ENCODE measurements at regions not wholly inside any gene's neighbourhood (a gene's known extent, or its start where the extent isn't known, plus 50 kb on each side); places are given as distances from the start of the nearest gene placed in this dataset.
"Not testable (repeated sequence)": the region's sequence is repeated elsewhere in the genome, so short reads cannot be mapped to it uniquely, and the experiment has no call there.

DNA sequence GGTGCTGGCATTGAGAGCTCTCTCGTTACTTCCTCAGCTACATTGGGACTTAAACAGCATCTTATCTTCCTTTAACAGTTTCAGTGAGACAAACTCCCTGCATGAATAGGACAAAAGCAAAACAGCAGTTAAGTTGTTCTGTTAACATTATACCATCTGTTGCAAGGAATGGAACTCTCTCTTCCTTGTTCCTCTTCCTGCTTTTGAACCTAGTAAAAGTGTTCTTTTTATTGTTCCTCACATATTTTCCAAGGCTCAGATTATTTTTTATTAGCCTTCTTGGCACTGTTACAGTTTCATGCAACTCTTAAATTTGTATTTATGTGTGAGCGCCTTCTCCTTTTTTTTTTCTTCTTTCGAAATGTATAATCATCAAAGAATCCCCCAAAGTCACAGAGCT, 202.6 kb upstream of the UFM1 start:
- DNase-seq (ENCODE audit: low read depth) = no peak

DNA sequence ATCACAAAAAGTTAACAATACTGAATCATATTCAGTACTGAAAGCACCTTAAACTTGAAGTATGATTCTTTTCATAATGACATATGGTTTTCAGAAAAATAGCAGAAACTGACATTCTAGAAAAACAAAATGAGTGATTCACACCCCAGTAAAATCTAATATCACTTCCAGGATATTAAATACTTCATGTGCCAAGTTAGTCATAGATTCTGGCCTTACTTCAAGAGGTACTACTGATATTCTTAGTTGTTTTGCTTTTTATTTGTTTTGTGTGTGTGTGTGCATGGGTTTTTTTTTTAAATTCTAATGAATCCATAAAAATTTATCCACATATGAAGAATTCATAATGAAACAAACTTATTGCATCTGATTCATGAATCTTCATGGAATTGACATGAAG, 207.9 kb upstream of the UFM1 start:
- no peak for DNase-seq (ENCODE audit: low read depth)

- DNase-seq (ENCODE audit: low read depth) = no peak
These were observed 214.1 kb upstream of the UFM1 start for GRCh38 chr13:38135592-38135991.

GRCh38 chr13:38121267-38121666, 228.4 kb upstream of the UFM1 start:
- no peak for DNase-seq (ENCODE audit: low read depth)

DNA sequence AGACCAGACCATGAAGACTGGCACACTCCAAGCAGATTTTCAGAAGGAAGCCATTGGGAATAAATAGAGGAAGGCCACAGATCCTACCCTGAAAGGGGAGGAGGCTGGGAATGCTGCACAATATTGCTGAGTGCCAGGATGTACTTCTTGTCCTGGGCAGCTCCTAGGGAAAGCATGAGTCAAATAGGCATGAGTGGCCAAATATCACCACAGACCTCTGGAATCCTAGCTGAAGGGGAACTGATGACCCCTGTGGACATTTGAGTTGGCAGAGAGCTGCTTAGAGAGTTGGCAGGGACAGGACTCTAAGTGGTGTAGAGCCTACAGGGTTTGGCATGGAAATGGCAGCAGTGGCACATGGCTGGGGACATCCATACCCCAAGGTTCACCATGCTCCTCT, 234.3 kb upstream of the TRPC4 start:
- DNase-seq (ENCODE audit: low read depth) = no peak

DNA sequence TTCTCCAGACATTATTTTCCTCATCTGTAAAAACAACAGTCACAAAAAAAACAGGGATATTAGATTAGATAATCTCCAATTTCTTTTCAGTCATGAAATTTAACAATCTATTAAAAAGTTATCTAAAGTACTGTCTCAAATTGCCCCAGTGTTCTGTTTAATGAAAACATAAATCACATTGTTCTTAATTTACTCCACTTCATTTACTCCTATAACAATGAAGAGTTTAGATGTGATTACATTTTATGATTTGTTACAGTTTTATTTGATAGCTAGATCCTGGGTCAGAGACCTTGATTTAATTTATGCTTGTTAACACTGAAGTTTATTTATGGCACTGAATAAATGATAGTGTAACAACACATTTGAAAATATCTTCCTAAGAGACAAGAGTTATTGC, 230.2 kb upstream of the TRPC4 start:
- DNase-seq (ENCODE audit: low read depth) = no peak

DNA sequence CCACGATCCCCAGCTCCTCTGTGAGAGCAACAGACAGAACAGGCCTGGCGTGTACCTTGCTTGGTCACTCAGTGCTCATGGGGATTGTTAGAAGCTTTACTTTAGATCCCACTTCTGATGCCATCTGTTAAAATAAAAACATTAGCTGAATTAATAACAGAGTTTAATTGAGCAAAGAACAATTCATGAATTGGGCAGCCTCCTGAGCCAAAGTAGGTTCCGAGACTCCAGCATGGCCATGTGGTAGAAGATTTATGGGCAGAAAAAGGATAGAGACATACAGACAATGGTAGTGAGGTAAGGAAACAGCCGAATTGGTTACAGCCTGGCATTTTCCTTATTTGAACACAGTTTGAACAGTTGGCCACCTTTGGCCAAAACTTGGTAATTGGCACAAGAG, 223.9 kb upstream of the TRPC4 start:
- DNase-seq (ENCODE audit: low read depth) = no peak

DNA sequence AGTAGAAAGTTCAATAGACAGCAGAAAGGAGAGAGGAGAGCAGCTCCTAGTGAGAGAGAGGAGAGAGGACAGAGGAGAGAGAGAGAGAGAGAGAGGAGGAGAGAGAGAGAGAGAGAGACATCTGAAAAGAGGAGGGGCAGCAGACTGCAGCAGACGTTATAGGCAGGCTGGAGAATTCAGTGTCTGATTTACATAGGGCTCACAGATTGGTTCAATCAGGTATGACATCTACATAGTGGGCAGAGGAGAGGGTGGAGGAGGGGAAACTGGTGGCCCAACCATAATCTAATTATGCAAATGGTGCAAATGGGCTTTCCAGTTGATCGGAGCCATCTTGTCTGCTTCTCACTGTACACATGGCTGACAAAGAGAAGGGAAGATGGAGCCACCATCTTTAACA, 221.3 kb upstream of the TRPC4 start:
- DNase-seq (ENCODE audit: low read depth) = no peak

DNA sequence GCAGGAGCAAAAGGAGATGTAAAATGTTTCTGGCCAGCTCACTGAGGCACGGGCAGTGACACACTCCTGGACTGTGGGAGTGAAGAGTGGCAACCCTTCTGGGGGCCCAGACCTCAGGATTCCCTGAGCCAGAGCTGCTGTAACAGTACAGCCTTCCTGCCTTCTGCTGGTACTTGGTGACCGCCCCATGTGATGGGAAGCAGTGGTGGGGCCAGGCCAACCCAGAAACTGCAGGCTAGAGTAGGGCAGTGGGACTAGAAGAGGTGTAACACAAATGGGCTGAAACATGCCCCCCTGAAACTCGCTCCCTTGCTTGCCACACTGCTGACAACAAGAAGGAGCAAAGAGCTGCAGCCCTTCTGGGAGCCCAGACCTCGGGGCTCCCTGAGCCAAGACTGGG, 217.1 kb upstream of the TRPC4 start:
- no peak for DNase-seq (ENCODE audit: low read depth)

DNA sequence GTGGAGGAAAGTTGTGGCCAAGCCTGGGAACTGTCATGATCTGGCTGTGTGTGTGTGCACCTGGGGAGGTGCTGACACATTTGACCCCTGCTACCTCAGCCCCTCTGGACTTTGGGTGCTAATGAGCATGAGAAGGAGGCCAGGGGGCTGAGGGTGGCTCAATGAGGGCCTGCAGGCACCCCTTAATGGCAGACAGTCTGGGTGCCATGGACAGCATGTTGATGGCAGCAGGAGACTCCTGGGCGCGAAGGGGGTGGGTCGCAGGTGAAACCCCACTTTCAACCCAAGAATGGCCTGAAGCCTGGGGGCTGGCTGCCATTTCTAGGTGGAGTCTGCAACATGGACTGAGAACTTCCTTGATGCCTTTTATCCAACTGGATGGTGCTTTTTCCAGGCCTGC, 216.4 kb upstream of the TRPC4 start:
- DNase-seq (ENCODE audit: low read depth) = no peak

- DNase-seq (ENCODE audit: low read depth) = no peak
These were observed 204.4 kb upstream of the TRPC4 start for GRCh38 chr13:38073931-38074330.

GRCh38 chr13:38072696-38073095, 203.1 kb upstream of the TRPC4 start:
- DNase-seq (ENCODE audit: low read depth) = no peak

GRCh38 chr13:38071340-38071739, 201.8 kb upstream of the TRPC4 start:
- not testable (repeated sequence) for DNase-seq (ENCODE audit: low read depth)

DNA sequence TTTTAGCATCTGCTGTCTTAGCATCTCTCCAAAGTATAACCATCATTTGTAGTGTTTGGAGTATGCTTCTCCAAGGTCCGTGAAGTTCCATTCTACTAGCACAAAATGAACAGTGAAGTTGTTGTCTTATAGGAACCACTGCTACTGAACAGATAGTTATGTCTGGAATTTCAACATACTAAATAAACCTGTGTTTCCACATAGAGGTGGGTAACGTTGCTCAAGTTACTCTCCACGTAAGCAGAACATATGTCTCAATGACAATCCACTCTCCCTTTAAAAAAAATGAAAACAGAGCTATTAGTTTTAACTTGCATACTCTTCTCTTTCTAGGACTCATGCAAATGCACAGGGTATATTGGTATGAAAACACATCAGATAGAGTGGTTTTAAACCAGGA, 184.3 kb upstream of the TRPC4 start:
- no peak for DNase-seq (ENCODE audit: low read depth)

- DNase-seq (ENCODE audit: low read depth) = no peak
These were observed 176.4 kb upstream of the TRPC4 start for GRCh38 chr13:38046049-38046376.

GRCh38 chr13:38045278-38046048, 175.9 kb upstream of the TRPC4 start:
- DNase-seq (ENCODE audit: low read depth) = no peak

DNA sequence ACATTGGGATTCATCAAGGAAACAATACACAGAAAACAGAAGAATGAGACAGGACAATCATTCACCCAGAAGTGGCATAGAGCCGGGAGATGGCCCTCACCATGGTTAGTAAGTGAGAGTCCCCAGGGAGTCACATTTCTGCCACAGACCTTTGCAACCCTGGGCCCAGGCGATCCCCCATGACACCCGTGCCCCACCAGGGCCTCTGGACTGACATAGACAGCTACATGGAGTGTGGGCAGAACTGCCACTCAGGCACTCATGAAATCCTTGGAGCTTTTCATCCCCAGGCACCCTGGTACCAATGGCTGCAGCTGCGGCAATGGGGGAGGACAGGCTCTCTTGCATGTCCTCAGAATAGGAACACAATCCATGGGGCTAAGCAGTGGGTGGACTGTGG, 174.5 kb upstream of the TRPC4 start:
- DNase-seq (ENCODE audit: low read depth) = no peak

- no peak for DNase-seq (ENCODE audit: low read depth)
These were observed 173.2 kb upstream of the TRPC4 start for GRCh38 chr13:38042771-38043170.

GRCh38 chr13:38024431-38024830, 154.9 kb upstream of the TRPC4 start:
- DNase-seq (ENCODE audit: low read depth) = no peak

GRCh38 chr13:38017320-38017719, 147.7 kb upstream of the TRPC4 start:
- DNase-seq (ENCODE audit: low read depth) = no peak

GRCh38 chr13:38013676-38014075, 144.1 kb upstream of the TRPC4 start:
- DNase-seq (ENCODE audit: low read depth) = no peak

DNA sequence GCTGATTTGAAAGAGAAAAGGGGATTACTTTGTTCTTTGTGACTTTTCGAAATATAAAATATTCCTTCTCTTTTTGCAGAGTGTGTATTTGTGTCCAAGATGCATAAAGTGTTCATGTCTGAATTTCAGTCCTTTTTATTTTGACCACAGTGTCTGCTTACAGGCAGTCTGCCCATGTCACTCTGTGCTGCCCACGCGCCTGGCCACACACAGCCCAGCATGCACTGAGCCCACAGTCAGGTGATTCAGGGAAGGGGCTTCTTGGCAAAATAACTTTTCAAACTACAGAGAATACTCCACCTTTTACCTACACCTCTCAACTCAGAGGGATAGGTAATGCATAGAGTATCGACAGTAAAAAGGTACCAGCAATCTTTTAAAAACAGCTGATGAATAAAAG, 142.5 kb upstream of the TRPC4 start:
- DNase-seq (ENCODE audit: low read depth) = no peak

GRCh38 chr13:38008636-38009035, 139.1 kb upstream of the TRPC4 start:
- no peak for DNase-seq (ENCODE audit: low read depth)

DNA sequence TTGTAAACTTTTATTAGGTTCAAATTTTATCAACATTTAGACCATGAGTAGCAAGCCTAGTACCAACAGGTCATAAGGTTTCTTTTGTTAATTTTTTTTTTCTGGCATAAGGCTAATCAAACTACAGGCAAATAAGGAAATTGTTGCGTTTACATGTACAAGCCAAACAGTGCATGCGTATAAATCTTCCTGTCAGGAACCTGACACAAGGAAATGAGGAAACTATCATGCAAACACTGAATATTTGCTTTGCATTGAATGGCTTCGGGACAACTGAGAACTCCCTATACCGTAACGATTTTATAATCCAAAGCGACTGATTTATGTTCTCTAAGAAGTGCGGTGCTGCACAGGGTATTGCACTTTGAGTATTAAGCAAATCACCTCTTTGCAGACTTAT, 133.0 kb upstream of the TRPC4 start:
- DNase-seq (ENCODE audit: low read depth) = no peak

DNA sequence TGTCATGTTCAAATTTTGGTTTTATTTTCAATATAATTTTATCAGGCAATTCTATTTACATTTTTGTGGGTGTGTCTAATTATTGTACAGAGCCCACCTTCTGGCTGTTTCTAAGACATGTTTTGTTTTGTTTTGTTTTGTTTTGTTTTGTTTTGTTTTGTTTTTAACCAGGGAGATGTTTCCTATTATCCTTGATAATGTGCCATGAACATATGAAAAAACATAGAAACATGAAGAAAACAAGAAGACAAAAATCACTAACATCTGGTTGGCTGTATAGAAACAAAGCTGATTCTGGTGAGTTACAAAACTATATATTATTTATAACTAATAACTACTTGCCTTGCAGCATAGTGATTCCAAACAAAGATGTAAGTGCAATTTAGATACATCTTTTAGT, 128.1 kb upstream of the TRPC4 start:
- DNase-seq (ENCODE audit: low read depth) = no peak
